Testis (tissue), 2 donors: ENCODE measurements at regions not wholly inside any gene's neighbourhood (a gene's known extent, or its start where the extent isn't known, plus 50 kb on each side); places are given as distances from the start of the nearest gene placed in this dataset.

ENCODE experiments used
- POLR2A ChIP-seq: fragments of 450-650 bp; IDR thresholded peaks from one replicate; pipeline ENCODE4 v1.6.1; 2017; ENCODE audit warnings: antibody characterized with exemption, mild to moderate bottlenecking, moderate library complexity
- TF ChIP-seq, protein P1 (sequence below), 3 experiments: fragments of 450-650 bp in 2 of 3; fragments of 200-600 bp in 1 of 3; sonication (generic) in 1 of 3; IDR thresholded peaks; one replicate each; pipeline ENCODE4 v1.5.1; 2016 to 2019; ENCODE audit warnings: antibody characterized with exemption in 3 of 3, mild to moderate bottlenecking in 2 of 3, moderate library complexity in 1 of 3

DNA sequence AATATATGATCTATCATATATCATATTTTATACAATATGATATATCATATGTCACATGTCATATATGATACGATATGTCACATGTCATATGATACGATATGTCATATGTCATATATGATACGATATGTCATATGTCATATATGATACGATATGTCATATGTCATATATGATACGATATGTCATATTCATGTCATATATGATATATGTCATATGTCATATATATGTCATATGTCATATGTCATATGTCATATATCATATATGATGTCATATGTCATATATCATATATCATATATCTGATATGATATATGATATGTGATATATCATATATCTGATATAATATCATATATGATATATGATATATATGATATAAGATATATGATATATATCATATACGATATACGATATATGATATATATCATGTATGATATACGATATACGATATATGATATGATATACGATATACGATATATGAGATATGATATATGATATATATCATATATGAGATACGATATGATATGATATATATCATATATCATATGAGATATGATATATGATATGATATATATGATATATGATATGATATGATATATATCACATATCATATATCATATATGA lies 122.3 kb upstream of the USP9X start:
- TF ChIP-seq, protein P1, sequence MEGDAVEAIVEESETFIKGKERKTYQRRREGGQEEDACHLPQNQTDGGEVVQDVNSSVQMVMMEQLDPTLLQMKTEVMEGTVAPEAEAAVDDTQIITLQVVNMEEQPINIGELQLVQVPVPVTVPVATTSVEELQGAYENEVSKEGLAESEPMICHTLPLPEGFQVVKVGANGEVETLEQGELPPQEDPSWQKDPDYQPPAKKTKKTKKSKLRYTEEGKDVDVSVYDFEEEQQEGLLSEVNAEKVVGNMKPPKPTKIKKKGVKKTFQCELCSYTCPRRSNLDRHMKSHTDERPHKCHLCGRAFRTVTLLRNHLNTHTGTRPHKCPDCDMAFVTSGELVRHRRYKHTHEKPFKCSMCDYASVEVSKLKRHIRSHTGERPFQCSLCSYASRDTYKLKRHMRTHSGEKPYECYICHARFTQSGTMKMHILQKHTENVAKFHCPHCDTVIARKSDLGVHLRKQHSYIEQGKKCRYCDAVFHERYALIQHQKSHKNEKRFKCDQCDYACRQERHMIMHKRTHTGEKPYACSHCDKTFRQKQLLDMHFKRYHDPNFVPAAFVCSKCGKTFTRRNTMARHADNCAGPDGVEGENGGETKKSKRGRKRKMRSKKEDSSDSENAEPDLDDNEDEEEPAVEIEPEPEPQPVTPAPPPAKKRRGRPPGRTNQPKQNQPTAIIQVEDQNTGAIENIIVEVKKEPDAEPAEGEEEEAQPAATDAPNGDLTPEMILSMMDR (IDR thresholded peaks at IDR 0.05), result no peak
- no peak for TF ChIP-seq POLR2A
